Keratinocyte (primary cell): ENCODE measurements at regions not wholly inside any gene's neighbourhood (a gene's known extent, or its start where the extent isn't known, plus 50 kb on each side); places are given as distances from the start of the nearest gene placed in this dataset.

Experiments used
- DNase-seq: peaks from one replicate; pipeline ENCODE4 v3.0.0-alpha.2; 2011; ENCODE audit warnings: low read depth, missing footprints, low spot score
- FAIRE-seq: peaks from 2 replicates; lab custom pipeline; 2011; peaks lifted over from hg19 to GRCh38; lab: Jason Lieb, UNC
- H2AFZ ChIP-seq: 2 replicates; pipeline ENCODE4 v1.6.0; 2012; ENCODE audit warnings: low read length, control low read depth, inconsistent platforms; ENCODE audit not compliant: control insufficient read depth
- H3K27ac ChIP-seq: 2 replicates; pipeline ENCODE4 v1.5.1; 2011; ENCODE audit warnings: low read length; ENCODE audit not compliant: control insufficient read depth, insufficient read depth
- H3K27me3 ChIP-seq: 3 replicates; pipeline ENCODE4 v1.6.0; 2011; ENCODE audit warnings: low read length; ENCODE audit not compliant: control insufficient read depth, insufficient read depth; ENCODE audit errors: extremely low read depth
- H3K36me3 ChIP-seq, 2 experiments: 2 replicates in 1 of 2; 3 replicates in 1 of 2; pipeline ENCODE4 v1.5.1; 2011; ENCODE audit warnings: low read length in 2 of 2, mild to moderate bottlenecking in 1 of 2; ENCODE audit not compliant: control insufficient read depth in 2 of 2, insufficient read depth in 2 of 2; ENCODE audit errors: extremely low read depth in 1 of 2
- H3K4me1 ChIP-seq: 3 replicates; pipeline ENCODE4 v1.5.1; 2011; ENCODE audit warnings: low read length; ENCODE audit not compliant: control insufficient read depth, insufficient read depth; ENCODE audit errors: extremely low read depth
- H3K4me2 ChIP-seq: 3 replicates; pipeline ENCODE4 v1.6.0; 2011; ENCODE audit warnings: low read depth, low read length; ENCODE audit not compliant: control insufficient read depth, insufficient read depth; ENCODE audit errors: extremely low read depth
- H3K4me3 ChIP-seq, 3 experiments: fragments of 200-600 bp in 1 of 3; sonication (generic) in 1 of 3; 2 replicates in 2 of 3; 3 replicates in 1 of 3; pipeline ENCODE4 v1.5.1; 2011 to 2016; ENCODE audit warnings: low read length in 3 of 3, mild to moderate bottlenecking in 3 of 3, control low read depth in 2 of 3, inconsistent platforms in 1 of 3, low read depth in 1 of 3, mixed read lengths in 1 of 3, mixed run types in 1 of 3, moderate library complexity in 1 of 3; ENCODE audit not compliant: control insufficient read depth in 2 of 3, insufficient read depth in 2 of 3; ENCODE audit errors: extremely low read depth in 1 of 3
- H3K79me2 ChIP-seq: 2 replicates; pipeline ENCODE4 v1.6.0; 2012; ENCODE audit warnings: low read length; ENCODE audit not compliant: control insufficient read depth, insufficient read depth
- H3K9ac ChIP-seq: 3 replicates; pipeline ENCODE4 v1.6.0; 2011; ENCODE audit warnings: low read length; ENCODE audit not compliant: control insufficient read depth, insufficient read depth; ENCODE audit errors: extremely low read depth
- H3K9me1 ChIP-seq: 3 replicates; pipeline ENCODE4 v1.6.0; 2011; ENCODE audit warnings: low read length; ENCODE audit not compliant: control insufficient read depth, insufficient read depth; ENCODE audit errors: extremely low read depth
- H3K9me3 ChIP-seq: 2 replicates; pipeline ENCODE4 v1.5.1; 2012; ENCODE audit warnings: low read depth, low read length; ENCODE audit not compliant: control insufficient read depth
- H4K20me1 ChIP-seq: 3 replicates; pipeline ENCODE4 v1.6.0; 2011; ENCODE audit warnings: low read length; ENCODE audit not compliant: control insufficient read depth, insufficient read depth; ENCODE audit errors: extremely low read depth
- EZH2 ChIP-seq: IDR thresholded peaks from one replicate; pipeline ENCODE4 v1.6.1; 2012; ENCODE audit warnings: inconsistent platforms, mild to moderate bottlenecking, low read length, moderate library complexity
- dilution Hi-C: fragments of 300-500 bp; cut with MboI; formaldehyde crosslinking; loops from one replicate; pipeline ENCODE4 v1.7.0; 2020; ENCODE audit warnings: low sequenced_read_pairs; ENCODE audit not compliant: extremely low pct_ligation_motif_present
- TF ChIP-seq, protein P1 (sequence below), 3 experiments: IDR thresholded peaks in 1 of 3; conservative IDR thresholded peaks in 1 of 3; optimal IDR thresholded peaks in 1 of 3; 2 replicates in 2 of 3; 3 replicates in 1 of 3; pipeline versions ENCODE3 to v1.5.1; 2011; ENCODE audit warnings: low read length in 3 of 3, mild to moderate bottlenecking in 3 of 3, moderate library complexity in 2 of 3, control low read depth in 1 of 3, inconsistent platforms in 1 of 3; ENCODE audit not compliant: insufficient read depth in 2 of 3; ENCODE audit errors: extremely low read depth in 1 of 3

DNA sequence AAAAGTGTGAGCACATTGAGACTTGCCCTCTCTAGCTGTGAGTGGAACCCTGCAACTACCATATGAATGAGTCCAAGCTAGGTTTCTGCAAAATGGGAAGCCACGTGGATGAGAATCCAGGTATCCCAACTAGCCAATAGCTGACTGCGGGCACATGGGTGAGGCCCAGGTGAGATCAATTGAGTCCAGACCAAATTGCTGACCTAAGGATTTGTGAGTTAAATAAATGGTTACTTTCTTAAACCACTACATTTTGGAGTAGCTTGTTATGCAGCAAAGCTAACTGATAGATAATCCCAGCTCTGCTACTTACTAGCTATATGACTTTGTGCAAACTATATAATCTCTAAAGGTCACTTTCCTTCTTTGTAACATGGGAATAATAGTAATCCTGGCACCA lies 150.3 kb upstream of the LCORL start:
- H3K79me2 ChIP-seq: no peaks in the 10 kb centered on the region
- H3K27ac ChIP-seq: no peak overlapping the region
- H3K27me3 ChIP-seq: no peaks in the 10 kb centered on the region
- H3K9me3 ChIP-seq: no peaks in the 10 kb centered on the region
- no peaks in the 10 kb centered on the region for H3K9me1 ChIP-seq
- no peaks in the 10 kb centered on the region for H4K20me1 ChIP-seq
- FAIRE-seq (no peak), DNase-seq (no peak)
- H3K4me2 ChIP-seq: no peak overlapping the region
- no peak for TF ChIP-seq EZH2
- TF ChIP-seq, protein P1, sequence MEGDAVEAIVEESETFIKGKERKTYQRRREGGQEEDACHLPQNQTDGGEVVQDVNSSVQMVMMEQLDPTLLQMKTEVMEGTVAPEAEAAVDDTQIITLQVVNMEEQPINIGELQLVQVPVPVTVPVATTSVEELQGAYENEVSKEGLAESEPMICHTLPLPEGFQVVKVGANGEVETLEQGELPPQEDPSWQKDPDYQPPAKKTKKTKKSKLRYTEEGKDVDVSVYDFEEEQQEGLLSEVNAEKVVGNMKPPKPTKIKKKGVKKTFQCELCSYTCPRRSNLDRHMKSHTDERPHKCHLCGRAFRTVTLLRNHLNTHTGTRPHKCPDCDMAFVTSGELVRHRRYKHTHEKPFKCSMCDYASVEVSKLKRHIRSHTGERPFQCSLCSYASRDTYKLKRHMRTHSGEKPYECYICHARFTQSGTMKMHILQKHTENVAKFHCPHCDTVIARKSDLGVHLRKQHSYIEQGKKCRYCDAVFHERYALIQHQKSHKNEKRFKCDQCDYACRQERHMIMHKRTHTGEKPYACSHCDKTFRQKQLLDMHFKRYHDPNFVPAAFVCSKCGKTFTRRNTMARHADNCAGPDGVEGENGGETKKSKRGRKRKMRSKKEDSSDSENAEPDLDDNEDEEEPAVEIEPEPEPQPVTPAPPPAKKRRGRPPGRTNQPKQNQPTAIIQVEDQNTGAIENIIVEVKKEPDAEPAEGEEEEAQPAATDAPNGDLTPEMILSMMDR (optimal IDR thresholded peaks at IDR 0.05 in 1 of 3, IDR thresholded peaks at IDR 0.05 in 1 of 3, conservative IDR thresholded peaks at IDR 0.05 in 1 of 3; ENCODE audit: extremely low read depth in 1 of 3, insufficient read depth in 2 of 3, low read length in 3 of 3): no peak
- no peak overlapping the region for H3K4me3 ChIP-seq
- dilution Hi-C loops: no loop called here
- no peaks in the 10 kb centered on the region for H3K4me1 ChIP-seq
- no peak overlapping the region for H2AFZ ChIP-seq
- H3K36me3 ChIP-seq: no peaks in the 10 kb centered on the region
- no peak overlapping the region for H3K9ac ChIP-seq

DNA sequence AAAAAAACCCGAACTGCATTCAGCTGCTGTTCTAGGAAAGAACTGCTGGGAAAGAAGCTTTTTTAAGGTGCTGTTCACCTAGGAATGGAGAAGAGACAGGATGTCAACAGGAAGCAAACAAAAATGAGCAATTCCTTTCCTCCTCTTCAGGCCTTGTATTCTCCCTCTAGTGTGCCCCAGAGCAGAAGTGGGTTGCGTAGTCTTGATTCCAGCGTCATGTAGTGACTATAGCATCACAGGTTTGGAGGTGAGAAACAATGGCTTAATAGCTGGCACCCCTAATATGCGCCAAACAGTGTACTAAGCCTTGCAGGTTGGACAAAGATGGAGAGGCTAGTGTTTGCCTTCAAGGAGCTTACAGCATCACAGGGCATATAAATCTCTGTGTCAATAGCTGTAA lies 146.3 kb upstream of the LCORL start:
- FAIRE-seq (no peak), DNase-seq (no peak)
- no peak overlapping the region for H3K9ac ChIP-seq
- no peaks in the 10 kb centered on the region for H3K9me1 ChIP-seq
- H4K20me1 ChIP-seq: no peaks in the 10 kb centered on the region
- H3K27ac ChIP-seq: no peak overlapping the region
- H3K79me2 ChIP-seq: no peaks in the 10 kb centered on the region
- no peaks in the 10 kb centered on the region for H3K9me3 ChIP-seq
- dilution Hi-C loops: no loop called here
- H3K27me3 ChIP-seq: no peaks in the 10 kb centered on the region
- no peak overlapping the region for H2AFZ ChIP-seq
- H3K4me3 ChIP-seq: no peak overlapping the region
- TF ChIP-seq, protein P1 (optimal IDR thresholded peaks at IDR 0.05 in 1 of 3, IDR thresholded peaks at IDR 0.05 in 1 of 3, conservative IDR thresholded peaks at IDR 0.05 in 1 of 3; ENCODE audit: extremely low read depth in 1 of 3, insufficient read depth in 2 of 3, low read length in 3 of 3): no peak
- TF ChIP-seq EZH2: no peak
- no peaks in the 10 kb centered on the region for H3K36me3 ChIP-seq
- no peaks in the 10 kb centered on the region for H3K4me1 ChIP-seq
- H3K4me2 ChIP-seq: no peak overlapping the region
